GM12875 (cell line): ENCODE measurements at regions not wholly inside any gene's neighbourhood (a gene's known extent, or its start where the extent isn't known, plus 50 kb on each side); places are given as distances from the start of the nearest gene placed in this dataset.

Source experiments
- H3K4me3 ChIP-seq: one replicate; pipeline ENCODE4 v1.5.1; 2011; ENCODE audit warnings: low read depth, low read length, control low read depth
- CTCF ChIP-seq: IDR thresholded peaks from 2 replicates; pipeline ENCODE4 v1.5.1; 2011; ENCODE audit warnings: low read depth, mild to moderate bottlenecking, control low read depth, inconsistent platforms, low read length, moderate library complexity, borderline replicate concordance; ENCODE audit not compliant: insufficient read depth

GRCh38 chr21:30958741-30959140, 77.4 kb upstream of the KRTAP11-1 start:
- TF ChIP-seq CTCF: no peak
- H3K4me3 ChIP-seq: no peak overlapping the region

- no peak for TF ChIP-seq CTCF
- H3K4me3 ChIP-seq: no peak overlapping the region
Observed at GRCh38 chr21:30957010-30957409, 75.6 kb upstream of the KRTAP11-1 start.

- no peak for TF ChIP-seq CTCF
Observed at GRCh38 chr21:30953605-30954004, 72.2 kb upstream of the KRTAP11-1 start.

GRCh38 chr21:30947141-30947540, 65.8 kb upstream of the KRTAP11-1 start:
- H3K4me3 ChIP-seq: no peak overlapping the region
- no peak for TF ChIP-seq CTCF

More at GRCh38 chr21:30953605-30954004, 72.2 kb upstream of the KRTAP11-1 start:
- H3K4me3 ChIP-seq: no peak overlapping the region

- no peak overlapping the region for H3K4me3 ChIP-seq
- TF ChIP-seq CTCF: no peak
Observed at GRCh38 chr21:30943920-30944319, 62.5 kb upstream of the KRTAP11-1 start.

GRCh38 chr21:30943243-30943642, 61.9 kb upstream of the KRTAP11-1 start:
- no peak for TF ChIP-seq CTCF
- no peak overlapping the region for H3K4me3 ChIP-seq

GRCh38 chr21:30942192-30942591, 60.8 kb upstream of the KRTAP11-1 start:
- 0 out of 2 replicates have a peak, but pooled peaks have one; percentile 1 for TF ChIP-seq CTCF
- no peak overlapping the region for H3K4me3 ChIP-seq
